HG03159 (cell line): ENCODE measurements at regions not wholly inside any gene's neighbourhood (a gene's known extent, or its start where the extent isn't known, plus 50 kb on each side); places are given as distances from the start of the nearest gene placed in this dataset.
"Not testable (repeated sequence)": the region's sequence is repeated elsewhere in the genome, so short reads cannot be mapped to it uniquely, and the experiment has no call there.

Source experiments
- ATAC-seq: cut with Tn5 transposase; IDR thresholded peaks from one replicate; pipeline ENCODE4 v1.9.1; 2021; ENCODE audit warnings: mild to moderate bottlenecking, moderate library complexity; ENCODE audit not compliant: unreplicated experiment

DNA sequence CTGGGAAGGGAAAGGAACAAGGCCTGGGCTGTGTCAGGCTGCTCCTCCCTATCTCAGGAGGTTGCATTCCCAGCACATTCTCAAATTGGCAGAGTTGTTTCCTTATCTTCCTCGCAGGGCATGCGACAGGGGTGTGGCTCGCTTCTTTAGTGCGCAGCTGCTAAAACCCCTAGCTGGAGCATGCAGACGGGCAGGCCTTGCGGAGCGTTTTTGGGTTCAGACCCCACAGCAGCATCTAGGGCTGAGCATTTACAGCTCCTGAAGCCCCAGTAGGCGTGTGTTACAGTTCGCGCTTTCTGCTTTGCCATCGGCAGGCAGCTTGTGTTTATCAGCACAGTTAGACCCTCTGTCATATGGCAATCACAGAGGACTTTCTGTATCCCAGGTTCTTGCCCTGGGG lies 392.4 kb downstream of the TECRL start:
- no peak for ATAC-seq

DNA sequence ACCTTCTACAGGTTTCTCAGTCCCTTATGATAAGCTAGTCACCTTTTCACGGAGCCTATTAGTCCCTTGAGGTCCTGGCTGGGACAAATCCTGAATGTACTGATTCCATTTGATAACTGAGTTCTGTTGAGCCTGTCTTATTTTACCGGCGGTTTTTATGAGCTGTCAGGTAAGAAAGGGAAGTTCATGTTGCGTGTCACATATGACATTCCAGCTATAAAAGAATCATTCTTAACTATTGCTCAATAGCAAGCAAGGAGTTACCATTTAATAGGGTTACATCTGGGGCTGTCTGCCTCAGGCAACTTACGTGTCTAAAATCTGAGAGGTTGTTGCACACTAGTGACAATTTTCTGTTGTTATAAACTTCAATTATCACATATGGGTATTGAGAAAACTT lies 394.6 kb downstream of the TECRL start:
- no peak for ATAC-seq

DNA sequence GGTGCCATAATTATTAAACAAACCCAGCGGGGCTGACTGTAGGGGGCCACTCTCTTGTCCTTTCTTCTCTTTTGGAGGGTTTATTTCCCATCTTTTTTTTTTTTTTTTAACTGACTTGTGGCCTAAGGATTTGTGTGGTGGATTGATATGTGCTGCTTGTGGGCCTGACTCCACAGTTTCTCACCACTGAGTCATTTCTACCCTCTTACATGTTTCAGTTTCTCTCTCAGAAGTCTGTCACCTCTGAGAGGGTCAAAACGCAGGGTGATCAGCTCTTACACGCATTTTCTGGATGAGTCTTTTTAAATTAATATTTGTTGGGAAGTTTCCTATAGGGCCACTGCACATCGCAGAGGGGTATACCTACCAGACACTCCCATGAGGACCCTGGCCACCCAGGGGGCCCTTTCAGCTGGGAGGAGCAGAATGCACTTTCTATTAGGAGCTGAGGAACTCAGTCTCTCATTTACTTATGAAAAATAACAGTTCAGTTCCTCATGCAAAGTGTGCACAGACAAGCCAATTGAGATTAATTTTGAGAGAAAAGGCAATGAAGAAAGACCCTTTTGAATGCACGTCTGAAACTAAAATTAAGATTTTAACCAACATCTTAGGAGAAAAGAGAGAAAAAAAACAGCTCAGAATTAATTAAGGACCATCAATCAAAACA lies 407.9 kb downstream of the TECRL start:
- ATAC-seq: peak; percentile 80

DNA sequence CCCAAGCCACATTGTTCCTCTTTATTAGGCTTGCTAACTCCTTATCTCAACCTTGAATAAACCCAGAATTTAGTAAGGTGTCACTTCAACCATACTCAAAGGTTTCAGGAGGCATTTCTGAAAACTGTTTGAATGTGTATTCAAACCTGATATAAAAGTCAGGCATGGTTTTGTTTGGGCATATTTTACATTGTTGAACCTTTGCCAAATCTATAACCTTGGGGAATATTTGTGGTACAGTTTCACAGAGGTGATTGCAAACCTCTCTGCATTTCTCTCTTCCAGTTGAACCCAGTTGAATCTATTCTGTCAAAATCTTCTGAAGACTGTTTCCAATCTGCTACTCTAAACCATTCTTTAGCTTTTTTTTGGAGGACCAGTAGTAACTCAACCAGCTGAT lies 409.0 kb downstream of the TECRL start:
- ATAC-seq: no peak

DNA sequence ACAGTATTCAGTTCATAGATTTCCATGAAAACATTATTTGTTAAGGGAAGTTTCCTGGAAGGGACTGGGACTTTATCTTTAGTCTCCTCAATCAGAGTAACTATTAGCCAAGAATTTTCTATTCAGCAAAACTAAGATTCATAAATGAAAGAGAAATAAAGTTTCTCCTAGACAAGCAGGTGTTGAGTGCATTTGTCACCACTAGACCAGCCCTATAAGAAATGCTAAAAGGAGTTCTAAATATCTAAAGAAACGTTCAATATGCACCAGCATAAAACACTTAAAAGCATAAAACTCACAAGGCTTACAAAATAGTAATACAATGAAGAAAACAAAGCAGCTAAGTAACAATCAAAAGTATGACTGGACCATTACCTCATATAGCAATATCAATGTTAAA lies 423.0 kb downstream of the TECRL start:
- no peak for ATAC-seq

DNA sequence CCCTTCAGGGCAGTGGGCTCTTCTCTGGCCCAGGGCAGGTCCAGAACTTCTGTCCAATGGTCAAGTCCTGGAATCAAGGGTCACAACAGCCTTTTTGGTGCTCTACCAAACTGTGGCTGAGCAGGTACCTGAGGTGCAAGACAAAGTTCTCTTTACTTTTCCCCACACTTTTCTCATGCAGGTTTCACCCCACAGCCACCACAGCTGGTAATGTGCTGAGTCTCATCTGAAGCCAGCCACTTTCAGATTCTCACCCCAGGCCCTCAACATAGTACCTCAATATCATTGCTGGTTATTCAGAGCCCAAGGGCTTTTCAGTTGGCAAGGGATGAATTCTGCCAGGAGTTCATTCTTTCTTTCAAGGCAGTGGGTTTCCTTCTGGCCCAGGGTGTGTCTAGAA lies 426.0 kb downstream of the TECRL start:
- ATAC-seq: no peak

DNA sequence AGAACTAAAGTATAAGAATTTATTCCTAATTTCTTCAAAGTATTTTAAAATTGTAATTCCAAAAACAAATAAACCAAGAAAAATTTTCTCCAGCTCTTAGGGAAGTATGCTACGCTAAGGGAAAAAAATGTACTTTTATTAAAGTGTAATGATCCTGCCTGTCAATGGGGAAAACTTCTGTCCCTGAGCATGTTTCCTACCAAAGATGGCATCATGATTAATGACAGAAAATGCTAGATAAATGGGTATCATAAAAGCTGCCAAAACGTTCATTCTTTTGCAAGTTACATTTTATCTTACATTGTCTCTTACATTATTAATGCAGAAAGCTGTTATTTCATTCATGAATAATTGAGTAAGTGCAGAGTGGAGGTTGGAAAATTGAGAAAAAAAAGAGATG lies 443.4 kb downstream of the TECRL start:
- no peak for ATAC-seq

DNA sequence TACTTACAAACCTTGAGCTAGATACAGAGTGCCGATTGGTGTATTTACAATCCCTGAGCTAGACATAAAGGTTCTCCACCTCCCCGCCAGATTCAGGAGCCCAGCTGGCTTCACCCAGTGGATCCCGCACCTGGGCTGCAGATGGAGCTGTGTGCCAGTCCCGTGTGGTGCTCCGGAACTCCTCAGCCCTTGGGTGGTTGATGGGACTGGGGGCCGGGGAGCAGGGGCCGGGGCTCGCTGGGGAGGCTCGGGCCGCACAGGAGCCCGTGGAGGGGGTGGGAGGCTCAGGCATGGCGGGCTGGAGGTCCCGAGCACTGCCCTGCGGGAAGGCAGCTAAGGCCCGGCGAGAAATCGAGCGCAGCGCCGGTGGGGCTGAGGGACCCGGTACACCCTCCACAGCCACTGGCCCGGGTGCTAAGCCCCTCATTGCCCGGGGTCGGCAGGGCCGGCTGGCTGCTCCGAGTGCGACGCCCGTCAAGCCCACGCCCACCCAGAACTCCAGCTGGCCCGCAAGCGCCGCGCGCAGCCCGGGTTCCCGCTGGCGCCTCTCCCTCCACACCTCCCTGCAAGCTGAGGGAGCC lies 466.5 kb downstream of the TECRL start:
- ATAC-seq: not testable (repeated sequence)

DNA sequence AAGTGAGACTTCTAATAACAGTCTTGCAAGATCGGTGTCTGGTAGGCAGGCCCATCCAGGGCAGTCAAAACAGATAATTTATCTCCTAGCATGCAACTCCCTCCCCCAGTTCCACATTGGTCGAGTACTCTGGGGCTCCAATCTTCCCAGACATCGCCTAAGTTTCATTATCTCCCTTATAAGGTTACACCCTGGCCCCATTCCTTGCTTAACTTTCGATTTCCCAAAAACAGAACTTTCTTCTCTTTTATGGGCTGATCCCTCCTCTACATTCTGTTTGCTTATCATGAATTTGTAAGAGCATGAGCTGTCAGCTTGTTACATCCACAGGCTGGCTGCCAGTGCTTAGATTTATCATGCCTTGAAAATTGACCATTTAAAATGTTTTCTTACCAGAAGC lies 471.3 kb downstream of the TECRL start:
- ATAC-seq: no peak

DNA sequence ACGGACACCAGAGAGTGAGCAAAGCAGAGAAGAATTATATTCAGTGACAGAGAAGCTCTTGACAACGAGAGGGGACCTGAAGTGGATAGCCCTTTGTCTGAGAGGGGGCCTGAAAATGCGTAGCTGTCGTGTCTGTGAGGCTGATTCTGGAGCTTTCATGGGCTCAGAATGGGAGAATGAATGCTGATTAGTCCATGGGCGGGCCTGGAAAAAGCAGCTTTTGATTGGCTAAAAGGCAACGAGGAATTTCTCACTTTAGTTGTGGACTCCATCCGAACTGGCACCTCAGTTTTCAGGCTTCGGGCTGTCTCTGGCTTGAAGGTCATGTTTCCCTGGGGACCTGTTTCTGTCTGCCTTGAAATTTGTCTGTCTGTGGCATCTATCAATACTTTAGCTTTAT lies 487.1 kb downstream of the TECRL start:
- ATAC-seq: no peak

DNA sequence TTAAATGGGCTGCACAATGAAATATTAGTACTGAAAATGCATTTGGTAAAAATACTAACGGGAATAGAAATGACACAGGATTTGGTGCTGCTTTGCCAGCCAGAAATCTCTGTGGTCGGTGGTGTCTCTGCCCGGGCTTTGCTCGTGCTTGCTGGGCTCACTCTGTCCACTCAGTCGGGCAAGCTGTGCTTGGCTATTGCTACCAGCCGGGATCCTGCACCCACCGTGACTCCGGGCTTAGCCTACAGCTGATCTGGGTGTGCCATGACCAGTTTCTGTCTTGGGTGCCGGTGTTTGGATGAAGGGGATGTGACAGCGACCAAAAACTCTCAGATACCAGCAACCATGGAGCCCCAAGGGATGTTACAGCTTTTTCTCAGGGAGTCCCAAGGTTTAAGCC lies 487.7 kb downstream of the TECRL start:
- ATAC-seq: no peak

DNA sequence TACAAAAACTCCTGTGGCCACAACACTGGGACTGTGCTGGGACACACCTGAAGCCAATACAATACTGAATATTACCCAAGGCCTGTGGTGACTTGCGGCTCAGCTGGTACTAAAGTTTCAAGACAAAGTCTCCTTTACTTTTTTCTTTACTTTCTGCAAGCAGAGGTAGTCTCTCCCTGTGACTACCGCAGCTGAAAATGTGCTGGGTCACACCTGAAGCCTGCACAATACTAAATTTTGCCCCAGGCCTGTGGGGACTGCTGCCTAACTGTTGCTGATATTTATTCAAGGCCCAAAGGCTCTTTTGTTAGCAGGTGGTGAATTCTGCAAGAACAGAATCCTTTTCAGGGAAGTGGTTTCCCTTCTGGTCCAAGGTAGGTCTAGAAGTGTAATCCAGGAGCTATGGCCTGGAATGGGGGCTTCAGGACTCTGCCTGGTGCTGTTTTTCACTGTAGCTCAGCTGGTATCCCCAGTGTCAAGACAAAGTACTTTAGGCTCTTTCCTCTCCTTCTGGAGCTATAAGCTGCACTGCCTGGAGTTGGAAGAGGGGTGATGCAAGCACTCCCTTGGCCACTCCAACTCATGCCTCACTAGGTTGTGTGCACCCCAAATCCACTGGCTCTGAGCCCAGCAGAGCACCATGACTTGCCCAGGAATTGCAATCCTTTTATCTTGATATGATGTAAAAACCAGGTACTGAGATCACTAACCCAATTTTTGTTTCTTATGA lies 489.4 kb downstream of the TECRL start:
- no peak for ATAC-seq

DNA sequence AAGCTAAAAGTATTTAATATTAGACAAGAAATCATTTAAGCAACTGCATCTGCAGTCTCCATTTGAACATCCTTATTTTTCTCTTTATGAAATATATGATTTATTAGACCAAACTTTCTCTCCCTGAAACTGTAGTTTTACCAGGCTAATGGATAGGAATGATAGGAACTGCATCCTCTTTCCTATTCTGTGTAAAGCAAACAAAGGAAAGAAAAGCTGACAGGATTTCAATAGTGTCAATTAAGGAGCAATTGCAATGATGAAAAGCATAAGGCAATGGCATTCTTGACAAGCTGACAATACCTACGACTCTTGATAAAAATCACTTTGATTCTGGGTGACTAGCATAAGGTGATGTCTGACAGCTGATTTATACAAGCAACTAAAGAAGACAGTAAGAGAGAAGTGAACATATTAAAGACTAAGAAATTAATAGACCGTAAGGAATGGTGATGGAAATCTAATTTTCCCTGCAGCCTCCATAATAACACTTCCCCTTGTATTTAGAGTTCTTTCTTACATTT lies 502.5 kb downstream of the TECRL start:
- ATAC-seq: no peak

DNA sequence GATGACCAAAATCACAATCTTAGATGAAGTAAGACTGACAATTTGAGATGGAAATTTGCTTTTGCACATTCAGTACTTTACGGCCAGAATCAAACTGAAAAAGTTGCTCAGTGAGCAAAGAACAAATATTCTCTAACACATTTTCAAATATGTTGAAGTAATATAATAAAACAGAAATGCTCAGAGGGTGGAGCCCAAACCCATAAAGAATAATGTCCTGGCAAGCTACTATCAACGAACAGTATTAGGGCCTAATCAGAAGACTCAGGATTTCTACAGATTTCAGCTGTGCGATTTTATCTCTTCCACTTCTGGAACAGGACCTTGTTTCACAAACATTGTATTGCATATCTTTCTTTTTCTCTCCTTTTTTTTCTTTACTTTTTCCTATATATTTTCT lies 505.0 kb downstream of the TECRL start:
- ATAC-seq: no peak

DNA sequence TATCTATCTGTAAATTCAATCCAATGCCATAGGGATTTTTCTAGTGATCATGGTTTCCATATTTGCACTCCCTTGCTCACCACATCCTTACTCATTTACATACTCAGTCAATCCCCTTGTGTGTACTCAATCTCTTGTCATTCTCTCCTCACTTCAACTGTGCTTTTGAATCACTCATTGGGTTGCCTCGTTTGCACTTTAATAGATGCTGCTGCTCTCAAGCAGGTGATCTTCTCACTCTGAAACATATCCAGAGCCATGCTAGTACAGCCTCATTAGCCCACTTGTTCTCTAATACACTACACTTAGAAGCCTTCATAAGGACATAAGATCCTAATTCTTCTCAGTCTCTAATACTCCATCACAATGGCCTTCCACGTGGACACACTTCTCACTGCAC lies 507.9 kb downstream of the TECRL start:
- ATAC-seq: no peak

DNA sequence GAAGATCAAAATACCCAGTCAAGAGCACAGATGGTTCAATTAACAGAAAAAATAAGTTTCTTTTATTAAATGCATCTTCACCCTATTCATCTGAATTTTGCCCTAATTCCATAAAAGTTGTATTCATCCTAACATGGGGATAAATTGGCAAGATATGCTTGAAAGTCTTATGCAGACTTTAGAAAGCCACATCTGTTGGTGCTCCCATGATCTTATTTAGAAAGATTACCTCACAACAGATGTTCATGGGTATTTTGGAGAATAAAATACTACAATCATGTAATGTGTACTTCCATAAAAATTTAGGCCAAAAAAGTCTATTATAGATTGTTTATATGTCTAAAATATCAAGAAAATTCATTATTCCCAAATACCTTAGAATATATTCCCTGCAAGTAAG lies 510.3 kb downstream of the TECRL start:
- ATAC-seq: no peak

DNA sequence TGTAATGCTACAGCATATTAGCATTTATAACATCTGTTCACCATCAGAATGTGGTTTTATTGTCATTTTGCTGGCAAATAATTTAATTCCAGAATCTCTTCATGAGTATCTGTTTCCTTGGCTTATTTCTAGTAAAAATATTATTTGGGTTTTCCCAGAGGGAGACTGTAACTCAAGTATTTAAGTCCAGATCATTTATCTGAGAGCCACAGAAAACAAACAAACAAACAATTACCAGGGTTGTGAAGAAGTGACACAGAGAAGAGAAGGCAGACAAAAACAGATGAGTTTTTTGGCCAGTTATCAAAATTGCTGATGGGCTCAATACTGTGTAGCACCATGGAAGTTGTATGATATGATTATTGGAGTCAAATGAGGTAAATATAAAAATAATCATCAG lies 515.1 kb downstream of the TECRL start:
- no peak for ATAC-seq

DNA sequence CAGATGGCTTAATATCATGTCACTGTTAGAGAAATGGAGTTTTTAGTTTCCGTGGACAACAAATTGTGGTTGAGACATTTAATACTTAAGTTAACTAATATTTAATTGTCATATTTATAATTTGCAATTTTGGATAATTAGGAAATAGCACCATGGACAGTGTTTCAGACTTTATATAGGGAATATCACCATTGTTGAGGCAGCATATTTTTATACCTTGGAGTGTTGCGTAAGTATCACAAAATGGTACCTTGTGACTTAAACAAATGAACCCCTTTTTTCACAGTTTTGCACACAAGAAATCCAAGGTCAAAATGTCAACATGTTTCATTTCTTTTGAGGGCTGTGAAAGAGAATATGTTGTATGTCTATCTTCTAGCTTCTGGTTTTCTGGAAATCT lies 539.9 kb downstream of the TECRL start:
- ATAC-seq: no peak

DNA sequence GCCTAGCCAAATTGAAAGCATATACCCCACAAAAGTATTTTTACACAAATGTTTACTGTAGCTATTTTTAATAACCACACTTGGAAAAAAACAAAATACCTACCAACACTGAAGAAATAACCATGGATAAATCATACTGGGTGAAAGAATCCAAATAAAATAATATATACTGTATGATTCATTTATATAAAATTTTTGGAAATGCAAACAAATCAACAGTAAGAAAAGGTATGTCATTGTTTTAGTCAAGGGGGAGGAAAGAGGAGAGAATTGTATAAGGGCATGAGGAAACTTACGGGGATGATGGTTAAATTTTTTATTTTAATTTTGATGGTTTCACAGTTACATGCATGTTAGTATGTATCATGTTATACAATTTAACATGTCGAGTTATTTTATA lies 557.8 kb downstream of the TECRL start:
- ATAC-seq: no peak

DNA sequence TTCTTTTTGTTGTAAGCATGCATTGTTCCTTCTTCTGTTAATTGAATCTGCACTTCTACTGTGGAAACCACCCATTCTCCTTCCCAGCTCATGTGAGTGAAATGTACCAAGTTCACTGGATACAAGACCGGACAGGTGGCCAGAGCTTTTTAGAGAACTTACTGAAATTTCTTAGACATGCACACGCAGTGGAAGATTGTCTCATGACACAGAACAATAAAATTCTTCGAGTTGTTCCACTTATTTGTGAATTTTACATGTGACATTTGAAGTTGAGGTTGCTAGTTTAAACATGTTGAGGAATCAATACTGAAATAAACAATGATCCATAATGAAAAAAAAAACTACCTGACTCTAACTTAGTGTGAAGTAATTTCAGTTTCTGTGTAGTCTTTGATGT lies 568.0 kb downstream of the TECRL start:
- no peak for ATAC-seq

DNA sequence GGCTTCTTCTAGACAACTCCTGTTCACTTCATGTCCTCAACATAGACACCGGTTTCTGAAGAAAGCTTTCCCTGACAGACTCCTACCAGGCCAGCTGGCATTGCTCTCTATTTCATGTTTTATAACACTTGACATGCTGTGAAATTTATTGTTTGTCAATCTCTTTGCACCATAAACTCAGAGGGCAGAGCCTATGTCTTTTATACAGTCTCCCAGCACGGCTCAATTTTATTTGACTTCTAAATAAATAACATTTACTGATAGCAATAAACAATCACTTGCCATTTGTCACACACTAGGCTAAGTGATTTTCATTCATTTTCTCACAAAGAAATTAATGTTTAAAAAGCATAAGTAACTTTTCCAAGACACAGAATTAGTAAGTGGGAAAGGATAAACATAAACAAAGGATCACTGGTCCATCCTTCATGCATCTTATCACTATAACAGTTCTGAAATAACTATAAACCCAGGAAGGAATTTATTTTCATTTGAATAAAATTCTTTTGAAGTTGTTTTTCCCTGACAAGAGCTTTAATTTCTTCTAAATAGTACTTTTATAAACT lies 577.6 kb downstream of the TECRL start:
- no peak for ATAC-seq
